ENCODE measurements at regions not wholly inside any gene's neighbourhood (a gene's known extent, or its start where the extent isn't known, plus 50 kb on each side); places are given as distances from the start of the nearest gene placed in this dataset.

GRCh38 chr13:110097013-110097412 is 209.9 kb downstream of the COL4A1 start:
- no peak for DNase-seq

GRCh38 chr13:110092831-110093247 is 214.1 kb downstream of the COL4A1 start:
- no peak for DNase-seq

- no peak for DNase-seq
Measured at GRCh38 chr13:110089815-110090214, 217.1 kb downstream of the COL4A1 start.

- DNase-seq = no peak
Measured at GRCh38 chr13:110089100-110089499, 217.9 kb downstream of the COL4A1 start.

- no peak for DNase-seq
Measured at GRCh38 chr13:110073982-110074381, 233.0 kb downstream of the COL4A1 start.

GRCh38 chr13:110070511-110071120 is 236.3 kb downstream of the COL4A1 start:
- DNase-seq = no peak

- no peak for DNase-seq
Measured at GRCh38 chr13:110070046-110070445, 236.9 kb downstream of the COL4A1 start.

- no peak for DNase-seq
Measured at GRCh38 chr13:110068176-110068473, 238.8 kb downstream of the COL4A1 start.

GRCh38 chr13:110067355-110068175 is 239.4 kb downstream of the COL4A1 start:
- no peak for DNase-seq

GRCh38 chr13:110065780-110066179 is 241.2 kb downstream of the COL4A1 start:
- DNase-seq = no peak

- no peak for DNase-seq
Measured at GRCh38 chr13:110063490-110064421, 243.2 kb downstream of the COL4A1 start.

- no peak for DNase-seq
Measured at GRCh38 chr13:110062777-110063442, 244.0 kb downstream of the COL4A1 start.

- no peak for DNase-seq
Measured at GRCh38 chr13:110062077-110062776, 244.7 kb downstream of the COL4A1 start.

GRCh38 chr13:110061270-110061669 is 245.7 kb downstream of the COL4A1 start:
- DNase-seq = no peak

- no peak for DNase-seq
Measured at GRCh38 chr13:110057052-110057451, 249.9 kb downstream of the COL4A1 start.

- no peak for DNase-seq
Measured at GRCh38 chr13:110056640-110057039, 250.3 kb downstream of the COL4A1 start.

- no peak for DNase-seq
Measured at GRCh38 chr13:110055089-110055488, 251.9 kb downstream of the COL4A1 start.

- no peak for DNase-seq
Measured at GRCh38 chr13:110054041-110054440, 252.9 kb downstream of the COL4A1 start.

- no peak for DNase-seq
Measured at GRCh38 chr13:110047496-110047895, 259.5 kb downstream of the COL4A1 start.

- DNase-seq = no peak
Measured at GRCh38 chr13:110046811-110047210, 260.1 kb downstream of the COL4A1 start.

GRCh38 chr13:110045919-110046318 is 259.5 kb upstream of the IRS2 start:
- DNase-seq = no peak

GRCh38 chr13:110045202-110045601 is 258.8 kb upstream of the IRS2 start:
- no peak for DNase-seq

Measured in NCI-H2081 treated with DMSO at 0.1 percent for 48 hours (cell line).